Stomach (tissue), 8 donors: ENCODE measurements at regions not wholly inside any gene's neighbourhood (a gene's known extent, or its start where the extent isn't known, plus 50 kb on each side); places are given as distances from the start of the nearest gene placed in this dataset.

Experiments
- DNase-seq, 2 donors: peaks; one replicate each; pipeline versions ENCODE4 v3.0.0 to v3.0.0-alpha.2; 2013 to 2019
- H3K27ac ChIP-seq, 5 donors: fragments of 200-600 bp in 4 of 5; sonication (generic) in 4 of 5; one replicate each; pipeline ENCODE4 v1.5.1; 2013 to 2019; ENCODE audit warnings: mild to moderate bottlenecking in 1 of 5, moderate library complexity in 1 of 5
- H3K27me3 ChIP-seq, 3 donors: fragments of 200-600 bp; sonication (generic); one replicate each; pipeline ENCODE4 v1.5.1; 2017 to 2019; ENCODE audit warnings: mixed run types in 1 of 3
- H3K36me3 ChIP-seq, 4 donors: fragments of 200-600 bp; sonication (generic); 1 replicate in 3 of 4; 2 replicates in 1 of 4; pipeline ENCODE4 v1.5.1; 2016 to 2019
- H3K4me1 ChIP-seq, 4 donors: fragments of 200-600 bp; sonication (generic); one replicate each; pipeline ENCODE4 v1.5.1; 2016 to 2019
- H3K4me3 ChIP-seq, 4 donors: fragments of 200-600 bp; sonication (generic) in 3 of 4; one replicate each; pipeline ENCODE4 v1.5.1; 2016 to 2019; ENCODE audit warnings: mild to moderate bottlenecking in 1 of 4
- H3K9me3 ChIP-seq, 4 donors: fragments of 200-600 bp; sonication (generic); one replicate each; pipeline ENCODE4 v1.5.1; 2016 to 2019
- EP300 ChIP-seq: sonication (generic); formaldehyde crosslinking; IDR thresholded peaks from one replicate; pipeline ENCODE4 v1.6.1; 2017; ENCODE audit warnings: antibody characterized with exemption
- POLR2A ChIP-seq, 4 donors: fragments of 450-650 bp; IDR thresholded peaks; one replicate each; pipeline ENCODE4 v1.6.1; 2016; ENCODE audit warnings: antibody characterized with exemption in 4 of 4, control low read depth in 2 of 4, mild to moderate bottlenecking in 1 of 4, moderate library complexity in 1 of 4
- POLR2AphosphoS5 ChIP-seq, 3 donors: sonication (generic); formaldehyde crosslinking; IDR thresholded peaks; one replicate each; pipeline ENCODE4 v1.6.1; 2016; ENCODE audit warnings: antibody characterized with exemption in 3 of 3
- WGBS, 5 donors: extraction: QIAGEN DNeasy Blood & Tissue Kit in 3 of 5; methylation state at CpG; one replicate each; pipeline versions ENCODE4 v1.1.5 to v1.1.7; 2013 to 2018; 5-methylcytosine and 5-hydroxymethylcytosine counted together
- intact Hi-C: fragments of 100-400 bp; cut with DNase I; formaldehyde crosslinking; loops from one replicate; pipeline ENCODE4 v1.15.1; 2023; ENCODE audit warnings: low total_unique reads
- TF ChIP-seq, protein P1 (sequence below), 7 experiments: fragments of 450-650 bp in 4 of 7; fragments of 200-600 bp in 3 of 7; sonication (generic) in 3 of 7; IDR thresholded peaks; one replicate each; pipeline ENCODE4 v1.5.1; 2016 to 2019; ENCODE audit warnings: antibody characterized with exemption in 7 of 7, control low read depth in 2 of 7, mild to moderate bottlenecking in 1 of 7
- donor health status: healthy with polysubstance abuse.
- donor health status: Bipolar disorder and iron deficiency.
- donor health status: healthy.

DNA sequence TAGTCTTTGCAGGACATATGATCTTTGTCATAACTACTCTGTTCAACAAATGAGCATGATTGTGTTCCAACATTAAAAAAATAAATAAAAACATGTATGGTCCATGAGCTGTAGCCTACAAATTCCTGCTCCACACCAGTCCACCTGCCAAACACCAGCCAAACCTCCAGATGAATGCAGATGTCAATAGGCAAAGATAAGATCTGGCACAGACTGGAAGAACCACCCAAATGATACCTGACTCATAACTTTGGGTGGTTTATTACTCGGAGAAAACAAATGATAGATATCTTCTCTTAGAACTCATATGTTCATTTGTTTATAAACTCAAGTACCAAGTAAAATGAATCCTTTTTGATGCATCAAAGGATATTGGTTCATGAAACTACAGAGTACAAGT lies 425.1 kb downstream of the GBA3 start:
- Histone ChIP-seq H3K4me3 (no peak overlapping the region), H3K27ac (no peak overlapping the region), H3K27me3 (no peaks in the 10 kb centered on the region), H3K9me3 (no peaks in the 10 kb centered on the region), H3K4me1 (no peaks in the 10 kb centered on the region), H3K36me3 (no peaks in the 10 kb centered on the region)
- intact Hi-C loops, result no loop called here
- no peak for TF ChIP-seq POLR2AphosphoS5 (IDR thresholded peaks at IDR 0.05)
- TF ChIP-seq, protein P1, sequence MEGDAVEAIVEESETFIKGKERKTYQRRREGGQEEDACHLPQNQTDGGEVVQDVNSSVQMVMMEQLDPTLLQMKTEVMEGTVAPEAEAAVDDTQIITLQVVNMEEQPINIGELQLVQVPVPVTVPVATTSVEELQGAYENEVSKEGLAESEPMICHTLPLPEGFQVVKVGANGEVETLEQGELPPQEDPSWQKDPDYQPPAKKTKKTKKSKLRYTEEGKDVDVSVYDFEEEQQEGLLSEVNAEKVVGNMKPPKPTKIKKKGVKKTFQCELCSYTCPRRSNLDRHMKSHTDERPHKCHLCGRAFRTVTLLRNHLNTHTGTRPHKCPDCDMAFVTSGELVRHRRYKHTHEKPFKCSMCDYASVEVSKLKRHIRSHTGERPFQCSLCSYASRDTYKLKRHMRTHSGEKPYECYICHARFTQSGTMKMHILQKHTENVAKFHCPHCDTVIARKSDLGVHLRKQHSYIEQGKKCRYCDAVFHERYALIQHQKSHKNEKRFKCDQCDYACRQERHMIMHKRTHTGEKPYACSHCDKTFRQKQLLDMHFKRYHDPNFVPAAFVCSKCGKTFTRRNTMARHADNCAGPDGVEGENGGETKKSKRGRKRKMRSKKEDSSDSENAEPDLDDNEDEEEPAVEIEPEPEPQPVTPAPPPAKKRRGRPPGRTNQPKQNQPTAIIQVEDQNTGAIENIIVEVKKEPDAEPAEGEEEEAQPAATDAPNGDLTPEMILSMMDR (IDR thresholded peaks at IDR 0.05), result no peak
- TF ChIP-seq EP300, result no peak
- no peak for TF ChIP-seq POLR2A (IDR thresholded peaks at IDR 0.05)
- WGBS, 5 donors, result 36 to 71% (median 47%) methylated on average over 1 of the region's 1 CpG
- no peak for DNase-seq

DNA sequence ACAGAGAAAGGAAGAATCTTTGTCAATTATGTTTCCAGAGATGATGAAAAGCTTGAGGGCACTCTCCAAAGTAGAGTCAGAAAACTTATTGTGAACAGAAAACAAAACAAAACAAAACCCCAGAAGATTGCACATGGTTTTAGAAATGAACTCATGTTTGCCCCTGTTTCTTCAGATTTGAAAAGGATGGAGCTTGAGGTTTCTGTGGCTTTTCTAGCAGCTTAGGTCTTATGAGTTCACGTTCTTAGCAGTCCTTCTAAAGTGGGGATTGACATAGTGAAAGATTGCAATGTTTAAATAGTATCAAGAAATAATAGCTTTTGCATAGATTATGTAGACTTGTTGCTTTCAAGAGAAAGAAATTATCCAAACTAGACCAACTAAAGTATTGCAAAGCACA lies 421.8 kb downstream of the GBA3 start:
- TF ChIP-seq POLR2AphosphoS5 (IDR thresholded peaks at IDR 0.05) (no peak), EP300 (no peak), POLR2A (IDR thresholded peaks at IDR 0.05) (no peak)
- TF ChIP-seq, protein P1 (IDR thresholded peaks at IDR 0.05), result no peak
- 7 to 29% (median 10%) methylated on average over 1 of the region's 1 CpG for WGBS, 5 donors

DNA sequence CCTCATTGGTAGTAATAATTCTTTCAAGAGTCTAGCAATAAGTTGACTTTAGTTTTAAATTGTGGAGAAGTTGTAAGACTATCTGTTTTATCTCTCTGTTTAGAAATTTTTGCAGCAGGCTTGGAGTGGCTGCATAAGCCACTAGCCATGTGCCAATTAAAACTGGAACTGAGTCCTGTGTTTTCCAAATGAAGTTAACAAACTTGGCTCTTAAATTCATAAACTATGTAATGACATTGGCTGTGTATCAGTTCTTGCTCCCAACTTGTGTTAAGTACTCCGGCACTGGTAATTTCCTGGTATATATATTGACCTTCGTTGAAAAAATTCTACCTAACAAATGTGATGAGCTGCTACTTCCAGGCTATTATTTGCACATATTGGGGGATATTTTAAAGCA lies 420.4 kb downstream of the GBA3 start:
- intact Hi-C loops, result no loop called here
- TF ChIP-seq POLR2AphosphoS5 (IDR thresholded peaks at IDR 0.05), result no peak
- TF ChIP-seq POLR2A (IDR thresholded peaks at IDR 0.05), result no peak
- TF ChIP-seq, protein P1 (IDR thresholded peaks at IDR 0.05), result no peak
- TF ChIP-seq EP300, result no peak
- WGBS, 5 donors, result 63 to 80% (median 73%) methylated on average over 2 of the region's 2 CpGs
- DNase-seq, result peak in 1 of 2 donors; percentile 3
- H3K4me3 ChIP-seq, result no peak overlapping the region
- no peak overlapping the region for H3K27ac ChIP-seq
- H3K36me3 ChIP-seq, result no peaks in the 10 kb centered on the region
- no peaks in the 10 kb centered on the region for H3K4me1 ChIP-seq
- H3K9me3 ChIP-seq, result no peaks in the 10 kb centered on the region
- H3K27me3 ChIP-seq, result no peaks in the 10 kb centered on the region

More for the DNA sequence above, 421.8 kb downstream of the GBA3 start:
- Histone ChIP-seq H3K4me3 (no peak overlapping the region), H3K9me3 (no peaks in the 10 kb centered on the region), H3K27ac (no peak overlapping the region), H3K4me1 (no peaks in the 10 kb centered on the region), H3K36me3 (no peaks in the 10 kb centered on the region), H3K27me3 (no peaks in the 10 kb centered on the region)
- intact Hi-C loops, result no loop called here
- no peak for DNase-seq

DNA sequence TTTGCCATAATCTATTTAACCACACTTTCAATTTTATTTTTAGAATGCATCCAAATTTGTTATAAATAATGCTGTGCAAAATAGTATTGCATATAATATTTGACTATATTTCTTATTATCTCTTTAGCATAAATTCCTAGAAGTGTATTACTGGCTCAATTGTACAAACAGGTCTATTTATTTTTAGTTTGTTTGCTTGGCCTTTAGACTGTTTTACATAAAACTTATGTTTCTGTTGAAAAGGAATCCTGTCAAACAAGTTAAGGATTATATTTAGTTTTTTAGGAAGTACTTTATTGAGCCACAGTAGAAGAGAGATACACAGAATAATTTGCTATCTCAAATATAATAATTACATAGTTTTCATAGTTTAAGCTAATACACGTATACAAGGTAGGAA lies 413.8 kb downstream of the GBA3 start:
- Histone ChIP-seq H3K27ac (no peak overlapping the region), H3K36me3 (no peaks in the 10 kb centered on the region), H3K4me3 (no peak overlapping the region), H3K9me3 (no peaks in the 10 kb centered on the region), H3K27me3 (no peaks in the 10 kb centered on the region), H3K4me1 (no peaks in the 10 kb centered on the region)
- intact Hi-C loops, result no loop called here
- WGBS, 5 donors, result 13 to 41% (median 33%) methylated on average over 1 of the region's 1 CpG
- no peak for TF ChIP-seq EP300
- TF ChIP-seq, protein P1 (IDR thresholded peaks at IDR 0.05), result no peak
- DNase-seq, result no peak
